ENCODE measurements at regions not wholly inside any gene's neighbourhood (a gene's known extent, or its start where the extent isn't known, plus 50 kb on each side); places are given as distances from the start of the nearest gene placed in this dataset.
A peak's percentile ranks its signal among the peaks of the same experiment; 100 is the strongest.

GRCh38 chr17:36727052-36727451 lies 125.7 kb downstream of the MRM1 start:
- H3K36me3 Mint-ChIP-seq (ENCODE audit: low read depth) = no peaks in the 10 kb centered on the region
- no peak for DNase-seq (ENCODE audit: low read depth, low spot score)
- no peak overlapping the region for H3K27ac Mint-ChIP-seq (ENCODE audit: unreplicated experiment)
- peaks cover 33% of the 10 kb centered on the region for H3K4me1 Mint-ChIP-seq
- no peak for TF ChIP-seq CTCF (conservative IDR thresholded peaks at IDR 0.05)
- H3K4me3 Mint-ChIP-seq = no peak overlapping the region
- peaks cover 17% of the 10 kb centered on the region for H3K27me3 Mint-ChIP-seq (ENCODE audit: low read depth)
- H3K9me3 Mint-ChIP-seq = no peaks in the 10 kb centered on the region

- Mint-ChIP-seq H3K4me1 (peaks cover 36% of the 10 kb centered on the region), H3K9me3 (no peaks in the 10 kb centered on the region), H3K4me3 (peak overlapping the region; percentile 39), H3K27me3 (ENCODE audit: low read depth) (peaks cover 22% of the 10 kb centered on the region), H3K27ac (ENCODE audit: unreplicated experiment) (no peak overlapping the region), H3K36me3 (ENCODE audit: low read depth) (no peaks in the 10 kb centered on the region)
- DNase-seq (ENCODE audit: low read depth, low spot score) = no peak
- TF ChIP-seq CTCF (conservative IDR thresholded peaks at IDR 0.05) = no peak
Measured at GRCh38 chr17:36727577-36727976, 126.2 kb downstream of the MRM1 start.

GRCh38 chr17:36728030-36728991 lies 126.9 kb downstream of the MRM1 start:
- TF ChIP-seq CTCF (conservative IDR thresholded peaks at IDR 0.05) = no peak
- H3K4me3 Mint-ChIP-seq = peak overlapping the region; percentile 39
- no peaks in the 10 kb centered on the region for H3K36me3 Mint-ChIP-seq (ENCODE audit: low read depth)
- no peak overlapping the region for H3K27ac Mint-ChIP-seq (ENCODE audit: unreplicated experiment)
- peaks cover 27% of the 10 kb centered on the region for H3K27me3 Mint-ChIP-seq (ENCODE audit: low read depth)
- peaks cover 36% of the 10 kb centered on the region for H3K4me1 Mint-ChIP-seq
- no peaks in the 10 kb centered on the region for H3K9me3 Mint-ChIP-seq
- DNase-seq (ENCODE audit: low read depth, low spot score) = no peak

- TF ChIP-seq CTCF (conservative IDR thresholded peaks at IDR 0.05) = no peak
- Mint-ChIP-seq H3K27me3 (ENCODE audit: low read depth) (peaks cover 35% of the 10 kb centered on the region), H3K4me1 (peaks cover 36% of the 10 kb centered on the region), H3K4me3 (no peak overlapping the region), H3K36me3 (ENCODE audit: low read depth) (no peaks in the 10 kb centered on the region), H3K9me3 (no peaks in the 10 kb centered on the region), H3K27ac (ENCODE audit: unreplicated experiment) (peak overlapping the region; percentile 10)
- no peak for DNase-seq (ENCODE audit: low read depth, low spot score)
Measured at GRCh38 chr17:36730095-36730808, 128.9 kb downstream of the MRM1 start.

- Mint-ChIP-seq H3K4me1 (peaks cover 36% of the 10 kb centered on the region), H3K36me3 (ENCODE audit: low read depth) (no peaks in the 10 kb centered on the region), H3K27me3 (ENCODE audit: low read depth) (peaks cover 35% of the 10 kb centered on the region), H3K4me3 (no peak overlapping the region), H3K9me3 (no peaks in the 10 kb centered on the region), H3K27ac (ENCODE audit: unreplicated experiment) (no peak overlapping the region)
- TF ChIP-seq CTCF (conservative IDR thresholded peaks at IDR 0.05) = no peak
- no peak for DNase-seq (ENCODE audit: low read depth, low spot score)
Measured at GRCh38 chr17:36730857-36731490, 129.6 kb downstream of the MRM1 start.

Data from neural crest cell (in vitro differentiated cells).